KBM-7 (cell line): ENCODE measurements at regions not wholly inside any gene's neighbourhood (a gene's known extent, or its start where the extent isn't known, plus 50 kb on each side); places are given as distances from the start of the nearest gene placed in this dataset.
A peak's percentile ranks its signal among the peaks of the same experiment; 100 is the strongest.

ENCODE experiments used
- DNase-seq: peaks from one replicate; pipeline ENCODE4 v3.0.0-alpha.2; 2015
- in situ Hi-C: fragments of 300-500 bp; cut with MboI; formaldehyde crosslinking; loops from 2 replicates; pipeline ENCODE4 v1.14.3; 2020; ENCODE audit warnings: low sequenced_read_pairs, low pct_unique_long_range_greater_than_20kb, mixed read lengths

DNA sequence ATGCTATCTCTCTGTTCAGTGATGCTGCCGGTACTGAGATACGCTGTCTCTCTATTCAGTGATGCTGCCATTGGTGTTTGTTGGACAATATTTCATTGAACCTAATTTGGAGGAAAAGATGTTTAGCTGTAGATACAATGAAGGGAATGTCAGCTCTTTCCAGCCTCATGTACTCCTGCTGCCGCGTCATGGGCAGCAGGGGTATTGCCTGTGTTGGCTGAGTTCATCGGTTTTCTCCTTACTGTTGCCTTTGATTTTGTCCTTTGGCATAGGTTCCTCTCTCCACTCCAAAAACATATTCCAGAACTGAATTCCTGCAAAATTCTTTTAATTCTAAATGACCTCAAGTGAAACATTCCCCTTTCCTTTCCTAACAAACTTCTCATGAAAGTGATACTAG, 942.6 kb downstream of the NLGN4Y start:
- in situ Hi-C loops = no loop called here
- DNase-seq = no peak

DNA sequence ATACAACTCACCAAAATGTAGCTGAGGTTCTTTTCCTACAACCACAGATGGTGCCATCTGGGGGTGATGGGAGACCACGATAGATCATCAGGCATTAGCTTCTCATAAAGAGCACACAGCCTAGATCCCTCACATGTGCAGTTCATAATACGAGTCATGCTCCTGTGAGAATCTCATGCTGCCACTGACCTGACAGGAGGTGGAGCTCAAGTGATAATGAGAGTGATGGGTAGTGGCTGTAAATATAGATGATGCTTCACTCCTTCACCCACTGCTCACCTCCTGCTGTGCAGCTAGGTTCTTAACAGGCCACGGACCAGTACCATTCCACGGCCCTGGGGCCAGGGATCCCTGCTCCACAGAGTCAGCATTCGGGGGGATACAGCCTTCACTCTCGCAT, 943.8 kb downstream of the NLGN4Y start:
- in situ Hi-C loops = no loop called here
- DNase-seq = no peak

DNA sequence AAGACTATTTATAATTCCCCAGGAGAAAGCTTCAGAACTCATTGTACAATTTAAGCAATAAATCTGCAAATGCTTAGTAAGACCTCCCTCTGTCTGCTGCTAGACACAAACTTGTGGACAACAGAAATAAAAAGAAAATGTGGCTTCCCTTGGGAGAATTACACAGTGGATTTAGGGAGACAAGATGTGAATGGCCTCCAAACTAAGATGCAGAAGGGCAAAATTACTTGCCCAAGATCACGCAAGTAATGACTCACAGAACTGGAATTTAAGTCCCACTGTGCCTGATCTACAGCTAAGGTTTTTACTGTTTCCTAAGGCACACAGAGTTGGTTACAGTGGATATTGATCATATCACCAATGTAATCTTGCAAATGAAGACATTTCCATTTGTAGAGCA, 947.0 kb downstream of the NLGN4Y start:
- DNase-seq = no peak
- in situ Hi-C loops = no loop called here

DNA sequence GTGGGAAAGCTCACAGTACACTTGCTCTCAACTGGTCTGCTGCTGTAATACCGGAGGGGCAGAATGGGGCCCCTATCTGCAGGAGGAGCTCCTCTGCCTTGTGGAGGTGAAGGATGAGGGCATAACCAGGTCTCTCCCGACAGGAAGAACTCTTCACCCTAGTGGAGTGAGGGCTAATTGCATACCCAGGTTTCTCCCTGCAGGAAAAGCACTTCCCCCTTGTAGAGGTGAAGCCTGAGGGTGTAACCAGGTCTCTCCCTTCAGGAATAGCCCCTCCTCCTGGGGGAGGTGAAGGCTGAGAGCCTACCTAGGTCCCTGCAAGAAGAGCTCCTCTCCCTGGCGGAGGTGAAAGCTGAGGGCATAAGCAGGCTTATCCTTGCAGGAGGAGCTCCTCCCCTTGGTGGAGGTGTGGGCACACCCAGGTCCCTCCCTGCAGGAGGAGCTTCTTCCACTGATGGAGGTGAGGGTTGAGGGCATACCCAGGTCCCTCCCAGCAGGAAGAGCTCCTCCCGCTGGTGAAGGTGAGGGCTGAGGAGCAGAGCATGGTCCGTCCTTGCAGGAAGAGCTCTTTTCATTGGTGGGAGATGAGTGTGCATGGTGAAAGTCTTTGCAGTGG, 954.1 kb downstream of the NLGN4Y start:
- no peak for DNase-seq
- in situ Hi-C loops = no loop called here

DNA sequence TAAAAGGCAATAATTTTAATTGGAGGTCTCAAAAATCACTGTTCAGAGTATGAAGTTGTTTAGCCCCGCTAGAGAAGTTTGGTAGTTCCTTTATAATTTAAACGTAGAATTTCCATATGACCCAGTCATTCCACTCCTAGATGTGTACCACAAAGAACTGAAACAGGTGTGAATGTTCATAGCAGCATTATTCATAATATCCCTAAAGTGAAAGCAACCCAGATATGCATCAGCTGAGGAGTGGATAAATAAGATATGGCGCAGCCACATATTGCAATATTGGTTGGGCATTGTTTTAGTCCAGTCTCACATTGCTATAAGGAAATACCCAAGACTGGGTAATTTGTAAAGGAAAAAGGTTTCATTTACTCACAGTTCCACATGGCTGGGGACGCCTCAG, 976.2 kb downstream of the NLGN4Y start:
- in situ Hi-C loops = no loop called here

DNA sequence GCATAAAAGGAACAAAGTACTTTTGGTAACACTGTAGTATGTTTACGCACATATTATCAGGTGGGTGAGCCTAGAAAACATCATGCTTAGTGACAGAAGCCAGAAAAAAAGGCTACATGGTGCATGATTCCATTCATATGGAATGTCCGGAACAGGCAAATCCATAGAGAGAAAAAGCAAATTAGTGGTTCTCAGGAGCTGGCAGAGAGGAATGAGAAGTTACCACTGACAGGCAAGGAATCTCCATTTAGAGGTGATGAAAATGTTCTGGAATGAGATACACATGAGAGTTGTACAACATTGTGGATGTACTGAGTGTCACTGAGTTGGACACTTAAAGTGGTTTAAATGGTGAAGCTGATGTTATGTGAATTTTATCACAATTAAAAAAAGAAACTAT, 976.9 kb downstream of the NLGN4Y start:
- in situ Hi-C loops = no loop called here
- DNase-seq = no peak

More for the DNA sequence above, 976.2 kb downstream of the NLGN4Y start:
- no peak for DNase-seq

DNA sequence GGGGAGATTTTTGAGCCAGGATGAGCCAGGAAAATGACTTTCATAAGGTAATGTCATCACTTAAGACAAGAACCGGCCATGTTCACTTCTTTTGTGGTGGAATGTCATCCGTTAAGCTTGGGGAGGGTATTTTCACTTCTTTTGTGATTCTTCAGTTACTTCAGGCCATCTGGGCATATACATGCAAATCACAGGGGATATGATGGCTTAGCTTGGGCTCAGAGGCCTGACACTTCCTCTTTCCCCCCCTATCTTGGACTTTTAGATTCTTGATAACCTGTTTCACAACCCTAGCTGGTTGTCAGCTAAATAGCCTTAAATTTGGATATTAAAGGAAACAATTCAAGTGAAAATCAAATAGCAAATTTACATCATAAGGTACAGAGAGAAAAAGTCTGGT, 986.0 kb downstream of the NLGN4Y start:
- DNase-seq = peak; percentile 1
- in situ Hi-C loops = no loop called here

DNA sequence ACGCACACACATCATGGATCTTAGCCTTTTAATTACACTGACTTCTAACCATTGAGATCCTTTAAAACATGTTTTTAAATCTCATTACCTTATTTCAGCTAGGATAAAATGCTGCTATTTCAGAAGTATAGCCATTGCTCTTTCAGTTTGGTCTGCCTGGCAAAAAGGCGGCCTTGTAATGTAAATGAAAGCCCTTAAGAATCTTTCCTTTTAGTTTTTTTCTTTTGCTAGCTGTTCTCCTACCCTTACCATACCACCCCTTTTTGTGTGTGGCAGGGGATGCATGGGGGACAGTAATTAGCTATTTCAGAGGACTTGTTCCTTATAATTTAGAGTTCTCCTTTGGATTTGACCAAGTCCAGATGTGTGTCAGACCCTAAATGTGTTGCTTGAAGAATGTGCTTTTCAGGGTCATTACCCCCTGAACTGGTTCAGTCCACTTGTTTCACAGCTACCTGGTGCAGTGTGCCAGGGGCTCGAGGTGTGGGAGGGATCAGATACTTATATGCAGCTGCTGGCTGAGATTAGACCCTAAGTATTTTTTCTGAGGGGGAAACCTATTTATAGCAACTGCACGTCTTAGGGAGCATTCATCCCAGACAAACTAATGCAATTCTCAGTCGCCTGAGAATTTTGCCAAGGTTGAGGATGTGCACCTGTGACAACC, 986.8 kb downstream of the NLGN4Y start:
- in situ Hi-C loops = no loop called here
- no peak for DNase-seq

DNA sequence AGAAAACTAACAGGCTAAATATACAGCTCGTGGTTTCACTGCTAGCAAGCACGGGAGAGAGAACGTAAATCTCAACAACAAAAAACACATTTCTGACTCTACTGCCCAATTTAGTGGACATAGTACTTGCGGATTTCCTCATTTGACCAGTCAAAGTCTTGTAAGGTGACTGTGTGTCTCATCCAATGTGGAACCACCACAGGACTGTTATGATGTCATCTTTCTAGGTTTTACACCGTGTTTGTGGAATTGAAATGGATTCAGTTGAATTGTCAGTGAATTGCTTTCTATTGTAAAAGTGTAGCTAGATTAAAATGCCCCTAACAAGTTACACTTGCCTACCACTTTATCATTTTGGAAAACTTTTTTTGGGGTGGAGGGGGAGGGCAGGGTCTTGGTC, 1010.8 kb downstream of the NLGN4Y start:
- no peak for DNase-seq
- in situ Hi-C loops = no loop called here

DNA sequence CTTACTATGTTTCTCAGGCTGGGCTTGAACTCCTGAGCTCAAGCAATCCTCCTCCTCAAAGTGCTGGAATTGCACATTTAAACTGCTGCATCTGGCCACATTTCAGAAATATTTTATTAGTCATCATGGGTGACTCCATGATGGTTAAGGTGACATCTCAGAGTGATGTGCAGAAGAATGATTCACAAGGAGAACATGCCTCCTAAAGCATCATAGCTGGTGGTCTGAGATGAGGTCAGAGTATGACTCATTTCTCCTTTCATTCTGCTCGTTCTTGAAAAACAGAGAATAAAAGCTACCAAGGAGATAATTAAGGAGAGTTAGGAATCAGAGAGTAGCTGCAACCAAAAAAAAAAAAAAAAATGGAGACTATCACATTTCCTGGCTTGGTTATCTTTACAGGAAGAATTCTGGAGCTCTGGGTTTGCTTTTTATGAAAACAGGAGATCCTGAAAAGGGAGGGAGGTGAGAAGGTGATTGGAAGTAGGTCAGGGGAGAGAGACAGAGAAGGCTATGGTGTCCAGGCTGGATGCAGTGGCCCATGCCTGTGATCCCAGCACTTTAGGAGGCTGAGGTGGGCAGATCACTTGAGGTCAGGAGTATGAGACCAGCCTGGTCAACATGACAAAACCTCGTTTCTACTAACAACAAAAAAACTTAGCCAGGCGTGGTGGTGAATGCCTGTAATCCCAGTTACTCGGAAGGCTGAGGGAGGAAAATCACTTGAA, 1011.6 kb downstream of the NLGN4Y start:
- no peak for DNase-seq
- in situ Hi-C loops = no loop called here

DNA sequence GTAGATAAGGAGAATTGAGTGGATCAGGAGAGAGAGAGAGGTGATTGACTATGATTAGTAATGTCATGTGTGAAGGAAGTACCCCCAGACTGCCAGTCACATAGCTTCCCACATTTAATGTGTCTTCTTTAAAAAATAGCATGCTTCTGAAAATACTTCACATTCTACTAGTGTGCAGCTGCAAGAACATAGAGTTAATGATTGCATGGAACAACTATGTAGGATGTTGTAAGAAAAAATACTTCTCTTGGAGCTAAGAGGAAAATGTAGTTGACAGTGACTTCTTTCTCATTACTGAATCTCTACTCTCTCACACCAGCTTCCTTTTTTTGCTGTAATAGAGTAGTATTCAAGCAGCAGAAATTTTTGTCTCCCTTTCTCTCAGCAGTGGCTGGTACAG, 1016.2 kb downstream of the NLGN4Y start:
- in situ Hi-C loops = no loop called here
- DNase-seq = no peak

DNA sequence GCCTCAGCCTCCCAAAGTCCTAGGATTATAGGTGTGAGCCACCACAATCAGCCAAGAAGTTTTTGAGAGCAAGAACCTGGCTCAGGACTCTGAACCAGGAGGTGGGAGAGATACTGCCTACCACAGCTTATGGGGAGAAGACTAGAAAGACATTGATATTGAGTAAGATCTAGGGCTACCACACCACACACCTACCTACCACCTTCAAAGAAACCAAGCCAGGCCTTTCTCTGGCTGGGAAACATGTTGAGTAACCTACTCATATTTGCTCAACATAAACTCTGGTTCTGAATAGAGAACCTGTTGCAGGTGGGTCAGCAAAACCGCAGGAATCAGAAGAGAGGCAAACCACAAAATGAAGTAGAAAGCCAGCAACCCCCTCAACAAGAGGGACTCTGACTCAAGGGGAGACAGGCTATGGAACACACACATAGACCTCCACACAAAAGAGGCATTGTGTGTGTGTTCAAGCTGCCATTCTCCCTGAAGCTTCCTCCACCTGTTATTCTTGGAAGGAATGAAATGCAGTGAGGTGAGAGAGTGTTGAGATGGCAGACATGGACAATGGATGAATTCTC, 1021.9 kb downstream of the NLGN4Y start:
- in situ Hi-C loops = no loop called here
- no peak for DNase-seq

DNA sequence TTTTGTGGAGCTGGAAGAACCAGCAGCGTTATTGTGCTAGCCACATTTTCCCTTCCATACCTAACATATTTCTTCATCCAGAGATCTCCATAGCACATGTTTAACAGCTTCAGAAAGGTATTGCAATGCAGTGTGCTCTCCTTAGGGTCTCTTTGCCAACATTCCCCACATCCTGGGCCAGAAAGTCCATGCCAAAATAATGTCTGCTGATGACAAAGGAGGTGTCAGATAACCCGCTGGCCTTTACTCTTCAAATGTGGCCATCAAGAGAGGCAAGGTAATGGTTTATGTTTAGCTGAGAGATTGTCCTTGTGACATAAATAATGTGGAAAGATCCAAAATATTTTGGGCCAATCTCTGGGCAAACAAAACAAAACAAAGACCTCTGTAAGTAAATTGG, 1027.7 kb downstream of the NLGN4Y start:
- DNase-seq = no peak
- in situ Hi-C loops = no loop called here

DNA sequence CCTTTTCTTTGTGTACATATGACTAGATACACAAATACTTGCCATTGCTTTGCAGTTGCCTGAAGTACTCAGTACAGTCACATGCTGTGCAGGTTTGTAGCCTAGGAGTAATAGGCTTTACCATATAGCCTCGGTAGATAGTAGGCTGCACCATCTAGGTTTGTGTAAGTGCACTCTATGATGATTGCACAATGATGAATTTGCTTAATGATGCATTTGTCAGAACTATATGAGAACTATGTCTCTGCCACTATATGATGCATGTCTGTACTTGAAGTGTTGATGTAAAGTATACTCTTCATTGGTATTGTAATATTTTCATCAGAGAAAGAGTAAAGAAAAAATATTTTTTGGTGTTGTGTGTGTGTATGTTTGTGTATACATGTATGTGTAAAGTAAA, 1030.7 kb downstream of the NLGN4Y start:
- in situ Hi-C loops = no loop called here
- no peak for DNase-seq

DNA sequence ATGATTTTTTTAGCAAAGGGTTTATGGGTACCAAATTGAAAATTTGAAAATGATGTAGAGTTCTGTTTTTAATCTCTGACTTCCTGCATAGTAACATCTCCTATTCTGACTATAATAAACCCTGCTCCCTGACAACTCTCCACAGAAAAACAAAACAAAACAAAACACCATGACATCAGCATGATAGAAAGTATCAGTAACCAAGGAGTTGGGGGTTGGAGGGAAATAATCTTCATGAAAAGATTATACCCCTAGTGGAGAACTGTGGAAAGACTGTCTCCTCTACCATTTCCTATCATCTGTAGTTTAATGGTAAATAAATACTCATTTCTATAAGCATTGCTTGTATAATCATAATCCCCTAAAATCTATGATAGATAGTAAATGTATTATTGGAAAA, 1034.8 kb downstream of the NLGN4Y start:
- no peak for DNase-seq
- in situ Hi-C loops = no loop called here

DNA sequence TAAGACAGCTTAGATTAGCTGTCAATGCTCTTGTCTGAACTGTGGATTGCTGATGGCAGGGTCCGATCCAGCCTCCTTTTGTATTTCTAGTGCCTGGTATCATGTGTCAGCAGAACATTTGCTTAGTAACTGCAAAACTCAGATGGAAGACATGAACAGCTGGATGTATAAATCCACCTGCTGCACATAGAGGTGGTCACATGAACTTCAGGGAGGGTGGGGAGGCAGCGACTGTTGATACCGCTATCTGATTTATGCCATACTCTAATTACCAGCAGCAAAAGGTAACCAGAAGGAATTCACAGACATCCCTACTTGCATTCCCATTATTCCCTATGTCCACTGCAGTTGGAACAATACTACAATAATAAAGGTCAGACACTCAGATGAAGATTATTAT, 1036.5 kb downstream of the NLGN4Y start:
- in situ Hi-C loops = no loop called here
- no peak for DNase-seq

DNA sequence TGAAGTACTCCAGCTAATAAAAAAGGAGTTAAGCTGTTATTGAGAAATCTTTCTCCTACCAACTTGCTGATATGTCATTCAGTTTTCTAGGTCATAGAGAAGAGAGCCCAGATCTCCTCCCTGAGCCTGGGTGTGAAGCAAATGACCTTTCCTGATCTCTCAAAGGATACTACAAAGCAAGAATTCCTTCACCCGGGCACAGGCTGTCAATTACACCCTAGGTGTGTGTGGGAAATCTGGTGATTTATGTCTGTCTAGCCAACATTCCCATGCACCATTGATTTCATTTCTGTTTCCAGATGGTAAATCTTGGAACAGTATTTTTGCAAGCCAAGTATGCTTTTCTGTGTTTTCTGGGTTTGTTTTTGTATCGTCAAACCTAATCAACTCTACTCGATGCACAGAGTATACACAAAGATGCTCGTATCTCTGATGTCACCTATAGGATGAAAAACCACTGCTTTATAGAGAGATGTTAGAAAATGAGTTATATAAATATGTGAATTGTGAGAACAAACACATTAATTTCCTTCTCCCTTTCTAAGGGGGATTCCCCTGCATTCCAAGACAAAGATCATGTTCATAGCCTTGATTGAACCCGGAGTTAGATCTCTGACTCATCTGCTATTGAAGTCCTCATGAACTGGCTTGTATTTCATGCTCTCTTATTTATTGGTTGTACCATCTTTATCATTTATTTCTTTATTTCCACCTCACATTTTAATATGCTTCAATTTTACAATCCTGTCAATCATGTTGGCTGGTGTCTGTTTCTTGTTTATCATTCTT, 1037.4 kb downstream of the NLGN4Y start:
- in situ Hi-C loops = no loop called here
- DNase-seq = no peak

DNA sequence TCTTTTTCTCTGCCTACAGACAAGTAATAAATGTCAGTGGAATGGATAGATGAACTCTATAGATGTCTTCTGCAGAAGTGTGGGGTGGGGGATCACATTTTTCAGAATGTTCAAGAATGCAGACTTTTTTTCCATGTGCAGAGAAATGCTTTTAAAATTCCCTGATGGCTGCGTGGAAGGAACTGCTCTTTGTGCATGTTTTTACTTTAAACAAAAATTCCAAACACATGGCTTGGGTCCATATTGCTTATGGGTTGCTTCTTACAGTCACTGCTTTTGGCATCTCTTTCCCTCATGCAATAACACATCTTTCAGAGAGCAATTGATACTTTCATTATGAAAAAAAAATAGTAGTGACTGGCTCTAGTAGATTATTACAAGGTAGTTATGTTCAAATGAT, 1053.6 kb downstream of the NLGN4Y start:
- DNase-seq = no peak
- in situ Hi-C loops = no loop called here

DNA sequence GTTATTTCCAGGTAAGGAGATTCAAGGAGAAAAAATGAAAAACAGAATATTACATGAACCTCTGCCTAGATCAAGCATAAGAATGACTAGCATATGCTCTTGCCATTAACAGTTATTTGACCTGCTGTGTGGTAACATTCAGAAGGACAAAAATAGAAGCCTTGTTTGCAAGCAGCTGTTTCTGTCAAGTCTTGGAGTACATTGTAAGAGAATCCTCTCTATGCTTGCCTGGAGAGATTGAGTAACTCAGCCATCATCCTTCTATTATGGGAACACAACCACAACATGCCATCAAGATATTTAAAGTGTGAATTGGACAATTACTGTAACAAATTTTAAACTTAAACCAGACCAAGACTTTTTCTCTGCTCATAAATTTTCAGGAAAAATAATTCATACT, 1054.4 kb downstream of the NLGN4Y start:
- in situ Hi-C loops = no loop called here

DNA sequence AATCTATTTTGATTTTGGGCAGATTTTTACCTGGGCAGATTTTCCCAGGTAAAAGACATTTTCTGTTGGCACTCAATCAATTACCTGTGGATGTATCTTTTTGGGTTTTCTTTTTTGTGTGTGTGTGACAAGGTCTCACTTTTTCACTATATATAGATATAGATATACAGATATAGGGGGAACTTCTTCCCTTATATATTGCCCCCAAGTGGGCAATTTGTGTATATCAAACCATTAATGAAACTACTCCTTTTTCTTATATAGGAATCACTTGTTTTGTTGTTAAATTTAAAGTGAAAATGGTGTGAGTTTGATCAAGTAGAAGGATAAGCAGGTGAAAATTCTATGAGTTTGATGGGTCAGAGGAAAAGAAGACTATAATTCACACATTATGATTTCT, 1054.9 kb downstream of the NLGN4Y start:
- in situ Hi-C loops = no loop called here

More for the DNA sequence above, 1054.4 kb downstream of the NLGN4Y start:
- no peak for DNase-seq

More for the DNA sequence above, 1054.9 kb downstream of the NLGN4Y start:
- peak; percentile 5 for DNase-seq
